AML-193 (cell line): ENCODE measurements at regions not wholly inside any gene's neighbourhood (a gene's known extent, or its start where the extent isn't known, plus 50 kb on each side); places are given as distances from the start of the nearest gene placed in this dataset.
"Not testable (repeated sequence)": the region's sequence is repeated elsewhere in the genome, so short reads cannot be mapped to it uniquely, and the experiment has no call there.

Source experiments
- DNase-seq, 2 experiments: peaks; one replicate each; lab custom pipeline; 2025; lab: John Stamatoyannopoulos, UW

- no peak for DNase-seq
Observed at GRCh38 chr3:102329066-102329465, 105.7 kb upstream of the ZPLD1 start.

- no peak for DNase-seq
Observed at GRCh38 chr3:102329561-102329960, 105.3 kb upstream of the ZPLD1 start.

GRCh38 chr3:102332205-102332604, 102.6 kb upstream of the ZPLD1 start:
- DNase-seq, result no peak

- no peak for DNase-seq
Observed at GRCh38 chr3:102332934-102333333, 101.9 kb upstream of the ZPLD1 start.

- DNase-seq, result no peak
Observed at GRCh38 chr3:102336130-102336529, 98.7 kb upstream of the ZPLD1 start.

GRCh38 chr3:102339671-102340070, 95.1 kb upstream of the ZPLD1 start:
- no peak for DNase-seq

- DNase-seq, result no peak
Observed at GRCh38 chr3:102346897-102347296, 87.9 kb upstream of the ZPLD1 start.

- DNase-seq, result no peak
Observed at GRCh38 chr3:102348904-102349303, 85.9 kb upstream of the ZPLD1 start.

- no peak for DNase-seq
Observed at GRCh38 chr3:102353148-102353547, 81.7 kb upstream of the ZPLD1 start.

- DNase-seq, result no peak
Observed at GRCh38 chr3:102353805-102354204, 81.0 kb upstream of the ZPLD1 start.

GRCh38 chr3:102354818-102355515, 79.8 kb upstream of the ZPLD1 start:
- DNase-seq, result no peak

- DNase-seq, result no peak
Observed at GRCh38 chr3:102356506-102356905, 78.3 kb upstream of the ZPLD1 start.

- not testable (repeated sequence) for DNase-seq
Observed at GRCh38 chr3:102357313-102357712, 77.5 kb upstream of the ZPLD1 start.

GRCh38 chr3:102360183-102360860, 74.5 kb upstream of the ZPLD1 start:
- DNase-seq, result no peak

GRCh38 chr3:102361101-102361500, 73.7 kb upstream of the ZPLD1 start:
- no peak for DNase-seq

- not testable (repeated sequence) for DNase-seq
Observed at GRCh38 chr3:102366116-102366515, 68.7 kb upstream of the ZPLD1 start.

GRCh38 chr3:102374863-102375634, 59.8 kb upstream of the ZPLD1 start:
- no peak for DNase-seq

GRCh38 chr3:102378216-102378615, 56.6 kb upstream of the ZPLD1 start:
- DNase-seq, result no peak

GRCh38 chr3:102382201-102382600, 52.6 kb upstream of the ZPLD1 start:
- DNase-seq, result not testable (repeated sequence)
